Natural killer cell (primary cell): ENCODE measurements at regions not wholly inside any gene's neighbourhood (a gene's known extent, or its start where the extent isn't known, plus 50 kb on each side); places are given as distances from the start of the nearest gene placed in this dataset.

Experiments used
- ATAC-seq, 3 donors: fragments of 150-1000 bp in 2 of 3; fragments of 200-7000 bp in 1 of 3; cut with Tn5 transposase; 1 replicate in 1 of 3; 2 replicates in 2 of 3; pipeline ENCODE4 v1.10.0; 2021; ENCODE audit warnings: mild to moderate bottlenecking in 2 of 3, moderate library complexity in 2 of 3
- DNase-seq, 2 donors: peaks; one replicate each; pipeline versions ENCODE4 v3.0.0 to v3.0.0-alpha.2; 2013 to 2021; ENCODE audit warnings: mixed read lengths in 1 of 2
- H3K27ac ChIP-seq: one replicate; pipeline ENCODE4 v1.5.1; 2013; ENCODE audit warnings: mild to moderate bottlenecking, low read length
- H3K27me3 ChIP-seq: one replicate; pipeline ENCODE4 v1.6.1; 2013; ENCODE audit warnings: low read length; ENCODE audit not compliant: control insufficient read depth, insufficient read depth
- H3K36me3 ChIP-seq: one replicate; pipeline ENCODE4 v1.6.1; 2013; ENCODE audit warnings: low read length; ENCODE audit not compliant: control insufficient read depth, insufficient read depth
- H3K4me1 ChIP-seq: one replicate; pipeline ENCODE4 v1.6.1; 2013; ENCODE audit warnings: low read length; ENCODE audit not compliant: control insufficient read depth, insufficient read depth
- H3K4me3 ChIP-seq: one replicate; pipeline ENCODE4 v1.5.1; 2013; ENCODE audit warnings: low read length
- H3K9me3 ChIP-seq: one replicate; pipeline ENCODE4 v1.6.1; 2013; ENCODE audit warnings: low read length; ENCODE audit not compliant: control insufficient read depth, insufficient read depth
- H3K27ac Mint-ChIP-seq, 2 donors: one replicate each; pipeline ENCODE4 v1.8.0; 2022; ENCODE audit warnings: mild to moderate bottlenecking in 2 of 2, mixed read lengths in 2 of 2, moderate library complexity in 1 of 2
- H3K27me3 Mint-ChIP-seq, 2 donors: one replicate each; pipeline ENCODE4 v1.8.0; 2022; ENCODE audit warnings: low read depth in 2 of 2, mixed read lengths in 2 of 2
- H3K36me3 Mint-ChIP-seq: one replicate; pipeline ENCODE4 v1.8.0; 2022; ENCODE audit warnings: mixed read lengths
- H3K4me1 Mint-ChIP-seq, 2 donors: one replicate each; pipeline ENCODE4 v1.8.0; 2022; ENCODE audit warnings: mixed read lengths in 2 of 2
- H3K4me3 Mint-ChIP-seq: one replicate; pipeline ENCODE4 v1.8.0; 2022; ENCODE audit warnings: mild to moderate bottlenecking, moderate library complexity, mixed read lengths
- H3K9me3 Mint-ChIP-seq, 2 donors: one replicate each; pipeline ENCODE4 v1.8.0; 2022; ENCODE audit warnings: mixed read lengths in 2 of 2
- CTCF ChIP-seq: fragments of 200-600 bp; IDR thresholded peaks from one replicate; pipeline ENCODE4 v1.8.0; 2022; ENCODE audit warnings: antibody characterized with exemption
- WGBS: methylation state at CpG from one replicate; pipeline ENCODE4 v1.1.7; 2013; ENCODE audit warnings: missing lambda C conversion rate; ENCODE audit not compliant: insufficient coverage; 5-methylcytosine and 5-hydroxymethylcytosine counted together
- intact Hi-C: fragments of 100-400 bp; cut with micrococcal nuclease; formaldehyde crosslinking; loops from one replicate; pipeline ENCODE4 v1.14.2; 2022

- WGBS, result 73% methylated on average over 5 of the region's 5 CpGs
- intact Hi-C loops, result no loop called here
Observed at GRCh38 chr16:5231246-5231759, 133.7 kb upstream of the EEF2KMT start.

GRCh38 chr16:5228369-5228768, 130.8 kb upstream of the EEF2KMT start:
- intact Hi-C loops, result loop anchor here (10.0 kb wide), 1 partner anchor 56 kb away; no protein-coding TSS in a partner anchor
- Histone ChIP-seq H3K27ac (no peak overlapping the region), H3K9me3 (no peaks in the 10 kb centered on the region), H3K27me3 (no peaks in the 10 kb centered on the region), H3K4me1 (no peaks in the 10 kb centered on the region), H3K36me3 (no peaks in the 10 kb centered on the region), H3K4me3 (no peak overlapping the region)
- H3K4me1 Mint-ChIP-seq, result no peaks in the 10 kb centered on the region
- ATAC-seq (no peak), DNase-seq (no peak)
- H3K36me3 Mint-ChIP-seq, result no peaks in the 10 kb centered on the region
- TF ChIP-seq CTCF, result no peak
- no peaks in the 10 kb centered on the region for H3K9me3 Mint-ChIP-seq
- 11% methylated on average over 3 of the region's 3 CpGs for WGBS
- H3K27me3 Mint-ChIP-seq, result peaks cover 24 to 40% of the 10 kb centered on the region in 2 donors
- no peak overlapping the region for H3K4me3 Mint-ChIP-seq
- H3K27ac Mint-ChIP-seq, result no peak overlapping the region

More at GRCh38 chr16:5231246-5231759, 133.7 kb upstream of the EEF2KMT start:
- Mint-ChIP-seq H3K4me3 (no peak overlapping the region), H3K4me1 (no peaks in the 10 kb centered on the region), H3K27ac (no peak overlapping the region), H3K9me3 (no peaks in the 10 kb centered on the region), H3K27me3 (peaks cover 22 to 36% of the 10 kb centered on the region in 2 donors), H3K36me3 (no peaks in the 10 kb centered on the region)
- Histone ChIP-seq H3K9me3 (no peaks in the 10 kb centered on the region), H3K4me1 (no peaks in the 10 kb centered on the region), H3K27me3 (no peaks in the 10 kb centered on the region), H3K27ac (no peak overlapping the region), H3K4me3 (no peak overlapping the region), H3K36me3 (no peaks in the 10 kb centered on the region)
- no peak for DNase-seq
- TF ChIP-seq CTCF, result no peak
- ATAC-seq, result no peak

- no peak for TF ChIP-seq CTCF
- Histone ChIP-seq H3K4me1 (no peaks in the 10 kb centered on the region), H3K36me3 (no peaks in the 10 kb centered on the region), H3K27me3 (no peaks in the 10 kb centered on the region), H3K9me3 (no peaks in the 10 kb centered on the region), H3K4me3 (no peak overlapping the region), H3K27ac (no peak overlapping the region)
- Mint-ChIP-seq H3K4me1 (no peaks in the 10 kb centered on the region), H3K27me3 (peaks cover 13 to 32% of the 10 kb centered on the region in 2 donors), H3K36me3 (no peaks in the 10 kb centered on the region), H3K9me3 (no peaks in the 10 kb centered on the region), H3K4me3 (no peak overlapping the region), H3K27ac (no peak overlapping the region)
- ATAC-seq (no peak), DNase-seq (no peak)
- intact Hi-C loops, result loop anchor here (10.0 kb wide), 1 partner anchor 59 kb away; no protein-coding TSS in a partner anchor
- WGBS, result 41% methylated on average over 9 of the region's 10 CpGs
Observed at GRCh38 chr16:5225931-5226655, 128.5 kb upstream of the EEF2KMT start.
